HUDEP-2 (cell line): ENCODE measurements at regions not wholly inside any gene's neighbourhood (a gene's known extent, or its start where the extent isn't known, plus 50 kb on each side); places are given as distances from the start of the nearest gene placed in this dataset.

Experiments
- DNase-seq, 76 experiments: peaks; one replicate each; lab custom pipeline; 2025; ENCODE audit not compliant: unreplicated experiment in 76 of 76; lab: John Stamatoyannopoulos, UW

DNA sequence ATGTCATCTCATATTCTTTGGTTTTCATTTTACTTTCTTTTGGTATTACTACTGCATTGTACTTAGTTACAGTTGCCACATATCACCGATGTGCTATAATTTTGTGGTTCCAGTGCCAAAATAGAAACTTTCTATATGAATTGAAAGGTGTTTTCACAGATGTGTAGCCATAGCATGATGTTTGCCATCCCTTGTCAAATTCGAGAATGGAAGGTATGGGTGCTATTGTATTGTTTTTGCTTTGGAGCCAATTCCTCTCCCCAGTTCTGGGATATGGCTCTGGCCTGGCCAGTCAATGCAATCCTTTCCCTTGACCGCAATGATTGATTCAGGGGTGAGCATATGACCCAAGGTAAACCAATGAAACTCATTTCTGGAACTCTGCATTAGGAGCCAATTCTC, 86.2 kb upstream of the RPS6KA3 start:
- no peak for DNase-seq

GRCh38 chrX:20352504-20352903, 85.8 kb upstream of the RPS6KA3 start:
- DNase-seq, result no peak

DNA sequence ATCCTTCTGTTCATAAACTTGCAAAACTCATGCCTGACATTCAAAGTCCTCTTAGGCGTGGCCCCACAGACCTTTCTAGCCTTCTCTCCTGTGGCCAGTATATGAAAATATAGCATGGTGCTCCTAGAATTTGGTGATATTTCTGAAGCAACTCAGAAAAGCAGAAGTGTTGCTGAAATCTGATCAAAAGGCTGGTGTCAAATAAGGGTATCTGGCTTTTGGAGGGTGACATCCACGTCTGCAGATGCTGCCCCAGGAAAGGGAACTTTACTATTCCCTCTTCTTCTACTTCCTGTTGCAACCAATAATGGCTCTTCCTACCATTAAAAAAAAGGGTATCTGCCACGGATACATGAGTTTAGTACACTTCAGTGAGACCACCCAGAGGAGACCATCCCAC, 83.9 kb upstream of the RPS6KA3 start:
- DNase-seq, result no peak

DNA sequence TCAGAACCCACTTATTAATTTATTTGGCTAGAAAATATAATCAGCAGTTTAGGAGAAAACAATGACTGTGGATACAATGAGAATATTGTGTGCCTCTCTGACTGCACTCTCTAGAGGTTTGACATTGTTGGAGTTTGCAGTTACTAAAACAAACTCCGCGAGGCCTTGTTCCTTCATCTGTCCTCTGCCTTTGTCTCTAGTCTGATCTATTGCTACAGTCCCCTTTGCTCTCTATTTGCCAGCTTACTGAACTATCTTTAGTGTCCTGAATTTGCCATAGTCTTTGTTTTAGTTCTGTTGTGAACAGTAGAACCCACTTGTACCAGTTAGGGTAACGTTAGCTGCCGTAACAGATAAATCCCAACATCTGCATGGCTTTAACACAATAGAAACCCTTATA, 81.4 kb upstream of the RPS6KA3 start:
- no peak for DNase-seq

DNA sequence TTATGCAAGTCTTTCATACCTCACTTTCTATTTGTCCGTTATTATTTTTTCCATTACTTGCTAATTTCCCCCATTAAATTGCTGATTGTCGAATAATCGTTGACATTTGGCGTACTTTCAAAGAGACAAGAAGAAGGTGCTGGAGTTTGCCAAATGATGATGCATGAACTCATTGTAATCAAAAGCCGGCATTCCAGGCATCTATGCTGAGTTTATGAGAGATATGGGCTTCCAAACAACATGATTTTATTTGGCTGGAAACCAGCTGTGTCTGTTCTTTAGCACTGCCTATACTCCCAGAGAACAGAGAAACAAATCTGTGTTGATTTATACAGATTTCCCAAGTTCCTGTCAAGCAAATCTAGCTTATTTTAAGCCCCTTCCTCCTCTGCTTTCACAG, 80.8 kb upstream of the RPS6KA3 start:
- no peak for DNase-seq

GRCh38 chrX:20333672-20334071, 67.0 kb upstream of the RPS6KA3 start:
- DNase-seq, result no peak

GRCh38 chrX:20330545-20330944, 63.8 kb upstream of the RPS6KA3 start:
- DNase-seq, result no peak

DNA sequence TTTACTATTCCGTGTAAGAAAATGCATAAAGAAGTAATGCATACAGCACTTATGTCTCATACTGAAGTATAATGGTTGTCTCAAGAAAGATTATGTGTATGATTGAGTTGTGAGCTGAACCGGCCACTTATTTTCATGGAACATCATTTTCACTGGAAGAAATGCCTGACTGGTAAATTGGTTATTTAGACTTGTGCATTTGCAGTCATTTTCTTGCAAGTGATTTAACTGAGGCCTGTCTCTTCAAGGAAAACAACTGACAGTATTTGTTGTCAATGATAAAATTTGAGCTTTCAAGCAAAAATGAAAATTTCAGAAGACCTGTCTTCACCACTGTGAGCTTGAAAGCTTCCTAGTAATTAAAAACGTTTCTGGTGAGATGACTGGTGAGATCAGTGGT, 62.7 kb upstream of the RPS6KA3 start:
- DNase-seq, result no peak

DNA sequence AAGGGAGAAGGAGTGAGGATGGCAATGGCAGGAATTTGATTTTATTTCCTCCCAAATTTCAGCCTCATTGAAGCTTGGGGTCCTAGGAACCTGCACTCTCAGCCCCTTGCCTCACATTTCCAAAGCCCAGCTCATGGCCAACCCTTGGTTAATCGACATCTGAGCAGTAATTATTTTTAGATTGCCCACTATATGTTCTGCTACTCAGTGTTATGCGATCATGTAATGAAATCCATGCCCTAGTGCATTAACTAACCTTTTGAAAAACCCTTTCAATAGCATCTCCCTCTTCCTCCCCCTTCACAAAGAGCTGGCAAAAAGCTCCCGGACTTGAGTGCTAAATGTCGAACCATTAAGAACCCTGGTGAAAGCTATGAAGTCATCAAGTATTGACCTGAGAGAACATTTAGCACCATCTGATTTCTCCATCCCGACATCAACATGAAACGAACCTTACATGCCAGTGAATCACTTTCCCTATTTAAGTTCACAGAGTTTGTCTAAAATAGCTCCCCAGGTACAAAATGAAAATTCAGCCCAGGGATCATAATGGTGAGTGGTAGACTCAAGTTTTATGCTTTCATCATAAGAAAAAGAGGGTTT, 59.2 kb upstream of the RPS6KA3 start:
- peak in 1 of 76 experiments; percentile 0 for DNase-seq

GRCh38 chrX:20322887-20323286, 56.2 kb upstream of the RPS6KA3 start:
- no peak for DNase-seq

DNA sequence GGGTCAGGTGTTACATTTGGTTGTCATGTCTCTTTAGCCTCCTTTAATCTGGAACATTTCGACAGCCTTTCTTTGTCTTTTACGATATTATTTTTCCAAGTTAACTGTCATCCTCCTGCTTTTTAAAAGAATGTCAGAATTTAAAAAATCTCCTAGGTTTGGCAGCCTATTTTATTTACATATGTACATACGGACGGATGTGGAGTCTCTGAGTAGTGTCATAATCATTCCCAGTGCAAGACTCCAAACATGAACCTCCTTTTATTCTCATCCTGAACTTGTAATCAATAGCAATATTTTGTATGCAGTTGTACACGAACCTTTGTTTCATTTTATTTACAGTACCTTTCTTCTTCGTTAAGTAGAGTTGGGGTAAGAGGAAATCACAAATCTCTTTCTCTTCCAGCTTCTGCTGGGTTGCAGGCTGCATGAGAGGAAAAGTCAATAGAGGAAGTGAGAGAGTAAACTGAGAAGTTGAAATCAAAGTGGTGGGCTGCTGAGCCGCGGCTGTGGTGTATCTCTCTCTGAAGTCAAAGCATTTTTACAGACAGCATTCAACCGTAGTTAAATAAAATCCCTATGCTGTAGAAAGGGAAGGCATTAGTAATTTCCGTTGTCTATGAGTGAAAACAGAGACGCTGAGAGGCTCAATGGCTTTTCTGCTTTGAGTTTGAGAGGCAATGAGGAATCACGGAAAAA, 53.9 kb upstream of the RPS6KA3 start:
- no peak for DNase-seq

GRCh38 chrX:20319054-20319453, 52.3 kb upstream of the RPS6KA3 start:
- no peak for DNase-seq

- DNase-seq, result no peak
These were observed 51.2 kb upstream of the RPS6KA3 start for GRCh38 chrX:20317873-20318272.
